HG02870 (cell line): ENCODE measurements at regions not wholly inside any gene's neighbourhood (a gene's known extent, or its start where the extent isn't known, plus 50 kb on each side); places are given as distances from the start of the nearest gene placed in this dataset.

ENCODE experiments used
- ATAC-seq: cut with Tn5 transposase; IDR thresholded peaks from one replicate; pipeline ENCODE4 v1.9.1; 2021; ENCODE audit warnings: mild to moderate bottlenecking, moderate library complexity; ENCODE audit not compliant: unreplicated experiment

DNA sequence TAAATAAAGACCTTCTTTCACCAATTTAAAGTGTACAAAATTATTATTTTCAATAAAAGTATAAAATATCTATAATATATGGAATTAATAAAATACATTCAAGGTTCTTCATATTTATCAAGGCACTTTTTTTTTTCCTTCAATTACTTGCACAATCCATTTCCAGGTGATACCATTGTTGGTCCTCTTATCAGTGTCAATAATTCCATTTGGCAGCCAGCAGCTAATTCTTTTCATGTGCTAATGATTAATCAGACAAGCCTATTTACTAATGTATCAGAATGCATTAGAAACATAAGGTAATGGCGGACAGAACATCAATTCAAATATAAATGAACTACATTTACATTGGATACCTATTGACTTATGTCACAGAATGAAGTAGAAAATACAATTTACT is 622.2 kb downstream of the TOX3 start:
- no peak for ATAC-seq

DNA sequence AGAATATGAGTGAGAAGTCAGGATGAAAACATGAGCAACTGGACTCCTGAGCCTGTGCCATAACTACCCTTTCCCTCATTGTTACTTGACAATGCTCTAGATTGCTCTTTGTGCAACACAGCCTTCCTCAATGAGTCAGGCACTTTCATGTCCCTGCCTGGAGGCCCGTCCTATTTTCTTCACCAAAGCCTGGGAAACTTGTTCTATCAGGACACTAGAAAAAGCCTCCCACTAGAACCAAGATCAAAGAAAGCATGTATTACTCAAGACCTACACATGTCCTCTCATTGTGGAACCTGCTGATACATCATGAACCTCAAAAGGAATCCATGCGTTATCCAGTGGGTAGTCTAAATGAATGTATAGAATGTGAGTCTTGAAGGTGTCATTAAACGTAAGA is 624.5 kb downstream of the TOX3 start:
- ATAC-seq: no peak

DNA sequence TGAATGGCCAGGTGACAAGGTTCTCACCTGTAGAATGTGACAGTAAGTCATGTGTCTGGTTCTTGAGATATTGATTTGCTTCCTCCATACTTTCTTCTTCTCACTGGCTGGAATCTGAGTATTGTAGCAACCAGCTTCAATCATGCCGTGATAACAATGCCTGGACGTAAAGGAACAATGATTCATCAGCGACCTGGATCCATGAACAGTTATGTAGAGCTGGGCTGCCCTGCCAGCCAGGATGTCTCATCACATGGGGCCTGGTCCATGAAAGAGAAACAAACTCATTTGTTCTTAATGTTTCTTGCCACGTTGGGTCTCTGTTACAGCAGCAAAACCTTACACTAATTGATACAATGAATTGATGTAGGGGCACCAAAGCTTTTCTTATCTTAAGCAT is 627.2 kb downstream of the TOX3 start:
- ATAC-seq: no peak

DNA sequence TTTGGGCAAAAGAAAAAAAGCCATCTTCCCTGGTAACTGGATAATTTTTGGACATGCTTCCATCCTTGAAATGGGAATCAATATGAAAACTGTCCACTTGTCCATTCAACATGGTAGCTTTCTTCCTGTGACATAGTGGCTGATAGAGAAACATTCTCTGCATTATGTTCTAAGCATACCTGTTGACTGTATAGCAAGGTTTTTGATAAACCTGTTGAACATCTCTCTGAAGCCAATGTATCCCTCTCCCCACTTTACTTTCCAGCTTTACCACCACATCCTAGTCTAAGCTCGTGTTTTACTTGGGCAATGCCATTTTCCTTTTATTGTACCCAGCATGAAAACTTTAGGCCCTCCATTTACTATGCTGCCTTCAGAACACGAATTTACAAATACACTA is 630.1 kb downstream of the TOX3 start:
- no peak for ATAC-seq

- ATAC-seq: no peak
These were observed 630.7 kb downstream of the TOX3 start for GRCh38 chr16:51916231-51916630.

DNA sequence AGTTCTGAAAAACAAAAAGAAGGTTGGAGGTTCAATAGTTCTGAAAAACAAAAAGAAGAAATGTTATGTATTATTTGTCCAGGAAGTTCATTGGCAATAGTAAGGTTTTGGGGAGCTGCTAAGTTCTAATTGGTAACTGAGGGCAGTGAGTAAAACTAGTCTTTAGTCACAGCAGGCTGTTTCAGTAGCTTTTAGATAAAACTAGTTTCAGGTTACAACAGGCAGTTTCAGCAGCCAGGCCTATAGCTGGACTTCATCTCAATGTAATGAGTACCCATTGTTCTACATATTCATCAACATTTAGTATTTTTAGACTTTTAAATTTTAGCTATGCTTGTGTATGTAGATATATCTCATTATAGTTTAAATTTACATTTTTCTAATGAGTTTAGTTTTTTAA is 639.3 kb downstream of the TOX3 start:
- ATAC-seq: no peak

- ATAC-seq: no peak
These were observed 646.6 kb downstream of the TOX3 start for GRCh38 chr16:51900221-51900780.

GRCh38 chr16:51898872-51899271 is 648.1 kb downstream of the TOX3 start:
- no peak for ATAC-seq

DNA sequence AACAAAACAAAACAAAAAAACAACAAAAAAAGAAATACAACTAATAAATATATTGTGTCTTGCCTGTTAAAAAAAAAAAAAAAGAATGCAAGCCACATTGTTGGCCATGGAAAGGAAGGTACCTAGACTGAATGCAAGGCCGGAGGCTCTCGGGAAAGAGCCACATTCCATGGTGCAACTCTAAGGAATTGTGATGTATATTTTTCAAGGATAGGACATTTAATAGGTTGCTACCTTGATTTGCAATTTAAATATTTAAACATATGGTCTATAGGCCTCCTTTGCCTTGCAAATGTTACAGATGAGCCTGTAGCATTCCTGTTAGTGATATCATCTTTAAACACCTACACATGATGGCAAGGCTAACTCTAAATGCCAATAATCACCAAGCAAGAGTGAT is 650.9 kb downstream of the TOX3 start:
- no peak for ATAC-seq

DNA sequence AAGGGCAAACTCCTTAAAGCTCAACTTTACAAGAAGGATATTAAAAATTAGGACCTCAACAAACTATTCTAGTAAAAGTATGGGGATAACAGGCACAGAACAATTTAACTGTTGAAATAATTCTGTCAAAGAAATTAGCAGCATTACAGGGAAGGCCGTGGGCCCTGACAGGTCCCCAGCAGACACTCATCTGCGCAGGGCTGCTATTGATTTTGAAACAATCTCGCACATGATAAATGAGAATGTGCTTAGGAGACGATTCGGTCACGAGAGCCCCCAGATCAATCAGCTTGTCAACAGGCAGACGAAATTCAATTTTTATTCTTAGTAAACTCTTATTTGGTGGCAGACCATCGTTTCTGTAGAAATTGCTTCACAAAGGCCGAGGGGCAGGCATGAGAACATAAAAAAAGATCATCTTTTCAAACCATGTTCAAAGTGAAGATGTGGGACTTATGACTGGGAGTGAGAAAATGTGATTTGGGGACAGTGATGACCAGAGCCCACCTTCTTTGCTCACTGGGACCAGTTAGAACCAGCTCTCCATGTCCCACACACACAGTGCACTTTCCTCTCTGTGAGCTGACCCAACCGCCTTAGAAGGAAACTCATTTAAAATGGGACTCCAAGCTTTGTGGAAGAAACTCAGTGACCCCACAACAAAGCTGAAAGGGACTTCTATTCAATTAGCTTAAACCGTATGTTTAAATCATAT is 654.5 kb downstream of the TOX3 start:
- no peak for ATAC-seq

GRCh38 chr16:51888534-51888933 is 658.4 kb downstream of the TOX3 start:
- ATAC-seq: no peak

DNA sequence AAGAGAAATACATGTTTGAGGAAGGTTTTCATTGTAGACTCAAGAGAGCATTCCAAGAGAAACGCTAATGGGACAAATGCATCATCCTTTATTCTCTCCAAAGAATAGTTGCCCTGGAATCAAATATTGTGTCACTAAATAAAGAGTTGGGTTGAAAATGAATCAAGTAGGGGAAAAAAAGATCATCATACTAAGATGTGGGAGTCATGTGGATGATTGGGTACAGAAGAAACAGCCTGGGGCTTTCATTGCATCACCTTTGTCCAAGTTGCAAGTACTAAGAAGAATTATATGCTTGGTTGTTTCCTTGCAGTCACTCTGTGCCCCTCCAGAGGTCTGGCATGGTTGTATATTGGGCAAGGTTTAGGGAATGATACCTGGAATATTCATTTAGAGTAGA is 658.9 kb downstream of the TOX3 start:
- no peak for ATAC-seq

- no peak for ATAC-seq
These were observed 660.5 kb downstream of the TOX3 start for GRCh38 chr16:51886456-51886855.

DNA sequence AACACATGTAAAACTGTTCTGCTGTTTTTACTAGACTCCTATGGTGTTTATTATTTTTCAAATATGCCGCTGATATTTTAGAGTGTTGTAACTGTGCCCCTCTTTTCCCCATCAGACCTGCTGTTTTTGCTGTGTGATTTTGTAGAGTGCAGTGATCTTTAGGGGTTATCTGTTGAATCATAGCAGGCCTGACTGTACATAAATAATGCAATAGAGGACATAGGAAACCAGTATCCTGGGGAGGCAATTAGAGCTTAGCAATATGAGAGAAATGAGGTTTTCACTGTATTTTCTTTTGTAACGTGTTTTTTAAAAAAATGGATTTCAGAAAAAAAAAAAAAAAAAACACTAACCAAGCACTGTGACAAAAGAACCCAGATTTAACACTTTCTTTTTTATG is 662.2 kb downstream of the TOX3 start:
- ATAC-seq: no peak

DNA sequence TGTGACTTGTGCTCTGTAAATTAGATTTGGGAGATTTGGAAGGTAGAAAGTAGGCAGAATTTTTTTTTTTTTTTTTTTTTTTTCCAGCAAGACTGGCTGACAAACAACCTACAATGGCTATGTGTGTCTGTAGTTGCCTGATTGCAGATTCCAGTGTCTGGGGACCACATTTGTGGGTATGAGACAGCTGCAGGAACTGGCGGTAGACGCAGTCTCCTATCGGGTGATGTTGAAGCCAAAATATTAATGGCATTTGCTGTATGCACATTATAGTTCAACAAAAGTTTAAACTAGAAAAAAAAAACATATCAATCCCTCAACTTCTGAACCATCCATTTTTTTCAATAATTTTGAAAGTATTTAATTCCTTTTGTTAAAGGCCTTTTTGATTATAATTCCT is 665.2 kb downstream of the TOX3 start:
- no peak for ATAC-seq

DNA sequence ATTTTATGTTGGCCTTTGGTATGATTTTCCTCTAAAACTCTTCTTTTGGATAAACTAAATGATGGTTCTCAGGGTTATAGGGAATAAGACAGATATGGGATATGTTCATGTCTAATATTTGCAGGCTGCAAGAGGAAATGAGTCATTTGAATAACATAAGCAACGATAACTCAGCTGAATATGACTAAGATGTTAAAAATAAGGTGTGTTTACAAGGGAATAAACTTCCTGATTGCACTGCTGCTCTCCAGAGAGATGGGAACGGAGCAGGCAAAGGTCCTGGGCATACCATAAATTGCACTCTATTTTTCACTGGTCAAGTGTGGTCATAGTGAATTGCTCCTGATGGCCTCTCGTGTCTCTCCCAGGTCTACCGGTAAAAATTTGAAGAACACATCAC is 666.2 kb downstream of the TOX3 start:
- no peak for ATAC-seq

- ATAC-seq: no peak
These were observed 669.3 kb downstream of the TOX3 start for GRCh38 chr16:51877686-51878085.

- ATAC-seq: no peak
These were observed 670.0 kb downstream of the TOX3 start for GRCh38 chr16:51876934-51877333.

GRCh38 chr16:51876601-51876875 is 670.4 kb downstream of the TOX3 start:
- ATAC-seq: no peak

DNA sequence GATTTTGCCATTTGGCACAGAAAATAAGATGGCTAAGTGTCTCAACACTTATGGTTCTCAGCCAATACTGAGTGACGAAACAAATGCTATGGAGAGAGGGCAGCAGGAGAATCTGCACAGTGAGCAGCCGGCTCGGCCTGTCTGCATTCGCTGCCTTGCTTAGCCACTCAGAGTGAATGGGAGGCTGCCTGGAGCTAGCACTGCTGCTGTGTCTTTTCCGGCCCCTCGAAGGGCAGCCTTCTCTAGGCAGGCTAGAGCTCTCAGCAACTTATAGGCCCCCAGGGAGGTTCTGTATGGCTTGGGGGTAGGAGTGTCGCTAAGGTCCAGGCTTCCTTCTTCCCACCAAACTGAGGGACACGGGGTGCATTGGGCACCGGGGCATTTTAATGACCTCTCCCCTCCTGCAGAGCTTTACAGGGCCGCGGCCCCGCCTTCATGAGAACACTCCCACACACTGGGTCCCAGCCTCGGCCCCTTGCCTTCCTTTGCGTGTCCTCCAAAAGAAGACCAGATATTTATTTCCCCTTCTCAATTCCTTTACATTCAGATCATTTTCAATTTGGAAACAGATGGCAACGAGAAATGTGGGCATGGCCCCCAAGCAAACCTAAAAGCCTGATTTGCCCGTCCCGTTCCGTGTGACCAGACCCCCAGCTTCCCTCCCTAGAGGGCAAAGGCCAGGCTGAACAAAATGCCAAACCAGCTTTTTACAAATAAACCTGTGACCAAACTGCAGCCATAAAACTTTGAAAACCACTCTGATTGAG is 670.9 kb downstream of the TOX3 start:
- ATAC-seq: no peak

DNA sequence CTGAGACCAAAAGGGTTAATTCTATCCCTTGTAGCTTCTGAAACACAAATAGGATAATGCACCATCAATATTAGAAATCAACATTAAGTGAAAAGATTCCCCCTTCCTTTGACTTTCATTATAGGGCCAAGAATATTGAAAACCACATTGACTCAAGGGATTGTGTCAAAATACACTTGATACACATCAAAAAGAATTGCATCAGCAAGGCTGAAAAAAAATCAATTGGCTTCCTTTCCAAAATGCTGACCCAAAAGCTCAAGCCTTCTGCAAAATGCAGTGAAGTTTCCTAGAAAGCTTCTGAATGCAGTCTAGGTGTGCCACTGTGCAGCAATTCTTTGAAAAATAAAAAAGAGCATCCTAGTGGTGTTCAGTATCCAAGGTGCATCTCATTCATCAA is 674.4 kb downstream of the TOX3 start:
- ATAC-seq: no peak

GRCh38 chr16:51870296-51870854 is 676.6 kb downstream of the TOX3 start:
- no peak for ATAC-seq
